A204.1 (cell line): ENCODE measurements at regions not wholly inside any gene's neighbourhood (a gene's known extent, or its start where the extent isn't known, plus 50 kb on each side); places are given as distances from the start of the nearest gene placed in this dataset.

Experiments used
- FAIRE-seq: peaks from 2 replicates; lab custom pipeline; 2012; peaks lifted over from hg19 to GRCh38; lab: Jason Lieb, UNC

DNA sequence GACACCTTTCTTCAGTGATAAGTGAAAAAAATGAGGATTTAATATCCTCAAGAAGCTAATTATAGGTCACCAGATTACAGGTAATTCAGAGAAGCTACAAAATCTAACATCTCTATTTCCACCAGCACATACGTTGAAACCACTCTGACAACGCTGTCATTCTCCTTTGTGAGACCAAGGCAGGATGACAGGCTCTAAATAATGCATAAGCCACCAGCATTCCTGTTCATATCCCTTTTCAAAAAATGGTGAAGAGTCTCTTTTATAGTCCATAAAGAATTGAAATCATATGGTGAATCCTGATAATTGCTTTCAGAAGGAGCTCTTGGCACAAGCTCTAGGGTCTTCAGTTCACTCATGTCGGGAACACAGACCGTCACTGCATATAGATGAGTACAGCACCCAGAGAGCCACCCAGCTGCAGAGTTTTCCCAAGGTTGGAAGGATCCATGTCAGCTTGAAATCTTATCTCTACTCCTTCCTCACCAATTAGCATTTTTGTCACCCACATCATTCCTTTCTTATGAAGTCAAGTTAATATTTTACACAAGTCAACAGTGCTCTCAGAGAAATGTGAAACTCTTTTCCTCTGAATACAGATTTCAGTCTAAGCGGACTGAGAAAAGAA lies 431.4 kb downstream of the TBC1D4 start:
- no peak for FAIRE-seq

DNA sequence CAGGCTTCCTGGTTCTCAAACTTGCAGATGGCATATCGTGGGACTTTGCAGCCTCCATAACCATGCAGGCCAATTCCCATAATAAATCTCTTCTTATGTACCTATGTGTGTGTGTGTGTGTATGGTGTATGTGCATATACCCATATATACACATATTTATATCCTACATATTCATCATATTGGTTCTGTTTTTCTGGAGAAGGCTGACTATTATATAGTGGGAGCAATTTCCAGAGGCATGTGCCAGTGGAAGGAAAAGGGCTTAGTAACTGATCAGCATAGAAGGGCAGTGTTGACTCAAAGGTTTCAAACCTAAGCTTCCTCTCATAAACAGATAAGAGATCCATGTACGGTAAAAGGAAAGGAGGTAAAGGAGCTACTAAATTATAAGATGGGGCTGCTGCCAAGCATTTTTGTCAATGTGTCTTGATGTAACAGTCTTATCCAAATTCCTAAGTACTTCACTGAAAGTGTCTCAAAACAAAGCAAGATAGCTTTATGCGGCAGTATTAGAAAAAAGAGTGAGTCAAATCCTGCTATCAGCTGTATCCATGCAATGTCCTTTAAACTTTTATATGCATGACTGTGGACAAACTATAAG lies 432.1 kb downstream of the TBC1D4 start:
- no peak for FAIRE-seq

DNA sequence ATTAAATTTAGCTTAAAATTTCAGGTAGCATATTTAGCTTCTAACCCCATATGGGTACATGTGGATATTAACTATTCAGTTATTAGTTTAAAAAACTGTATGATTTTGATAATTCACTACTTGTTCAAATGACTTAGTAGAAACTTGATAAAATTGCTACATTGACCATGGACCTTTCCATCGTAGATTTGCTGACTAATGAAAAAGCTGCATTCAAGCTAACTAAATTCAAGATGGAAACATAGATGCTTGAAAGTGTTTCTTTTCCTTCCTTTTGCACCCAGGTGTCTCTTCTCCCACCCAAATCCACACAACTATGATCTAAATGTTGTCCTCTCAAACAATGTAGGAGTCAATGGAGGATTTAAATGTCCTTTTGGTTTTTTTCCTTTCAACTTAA lies 439.2 kb downstream of the TBC1D4 start:
- no peak for FAIRE-seq

DNA sequence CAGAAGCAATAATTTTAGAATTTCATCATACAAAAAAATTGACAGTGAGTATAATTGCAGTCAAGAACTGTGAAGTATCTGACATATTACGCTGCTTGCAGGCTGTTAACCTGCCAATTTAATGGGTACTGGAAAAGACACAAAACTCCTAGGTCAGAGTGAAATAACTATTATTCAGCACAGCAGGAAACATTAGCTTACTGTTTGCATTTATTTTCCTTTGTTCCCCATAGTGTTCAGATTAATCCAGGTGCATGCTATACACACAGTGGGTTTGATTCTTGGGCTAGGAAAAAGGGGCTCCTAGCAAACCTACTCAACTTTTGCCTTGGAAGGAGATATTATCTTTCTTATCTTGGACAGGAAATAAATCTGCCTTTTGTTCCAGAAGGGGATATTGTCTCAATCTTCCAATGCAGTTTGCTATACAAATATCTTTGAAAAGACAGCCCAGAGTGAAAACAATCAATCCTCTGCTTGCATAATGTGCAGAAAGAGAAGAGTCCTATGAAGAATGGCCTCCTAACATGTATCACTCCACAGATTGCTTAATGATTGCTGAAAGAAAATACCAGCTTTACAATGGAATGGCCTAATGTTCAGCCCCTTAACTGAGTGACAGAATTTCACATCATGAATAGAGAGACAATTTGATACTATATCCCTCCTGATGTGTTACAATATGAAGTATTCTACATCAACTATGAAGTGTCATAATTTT lies 443.4 kb downstream of the TBC1D4 start:
- FAIRE-seq: no peak

DNA sequence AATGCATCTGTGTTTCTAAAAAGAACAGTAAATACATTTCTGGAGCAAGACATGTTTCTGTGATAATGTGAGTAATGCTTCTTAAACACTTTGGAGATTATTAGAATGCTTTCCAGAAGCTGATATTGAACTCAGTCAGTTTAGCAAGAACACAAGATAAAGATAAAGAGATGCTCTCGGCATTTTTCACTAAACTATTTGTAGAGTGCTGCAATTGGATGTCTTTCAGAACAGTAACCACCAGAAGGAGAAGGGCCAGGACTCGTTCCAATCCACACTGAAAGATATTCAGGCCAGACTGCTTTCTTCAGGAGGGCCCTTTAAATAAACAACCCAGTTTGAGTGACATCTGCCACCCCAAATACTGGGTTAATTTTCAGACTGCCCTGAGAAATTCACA lies 456.0 kb downstream of the TBC1D4 start:
- FAIRE-seq: no peak

DNA sequence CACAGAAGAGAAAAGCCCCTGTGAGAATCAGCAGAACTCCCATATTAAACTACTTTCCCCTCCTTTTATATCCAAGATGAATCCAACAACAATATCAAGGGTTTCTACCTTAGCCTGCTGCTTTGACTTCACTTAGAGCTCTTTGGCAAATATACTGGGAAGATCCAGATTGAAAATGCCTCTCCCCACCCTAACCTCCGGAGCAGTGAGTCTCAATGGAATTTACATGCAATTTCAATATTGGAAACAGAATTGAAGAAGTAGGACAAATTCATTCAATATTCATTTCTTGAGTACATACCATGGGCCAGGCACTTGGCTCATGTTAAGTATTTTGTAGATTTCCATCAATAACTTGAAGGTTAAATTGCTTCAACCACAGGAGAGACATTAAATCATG lies 457.4 kb downstream of the TBC1D4 start:
- no peak for FAIRE-seq

DNA sequence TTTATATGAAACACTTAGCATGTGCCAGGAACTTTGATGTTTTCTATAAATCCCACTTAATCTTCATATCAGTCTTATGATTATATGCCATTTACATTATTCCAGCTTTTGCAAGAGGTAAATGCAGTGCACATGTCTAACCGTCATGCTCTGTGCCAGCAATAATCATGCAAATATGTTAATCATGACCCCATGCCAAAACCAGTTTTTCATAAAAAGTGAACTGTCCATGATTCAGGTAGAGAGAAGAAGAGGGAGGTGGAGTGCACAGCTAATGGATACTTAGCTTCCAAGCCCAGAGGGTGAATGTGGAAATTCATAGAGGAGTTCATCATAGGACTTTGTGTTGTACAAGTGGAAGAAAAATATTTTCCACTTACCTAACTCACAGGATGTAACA lies 458.4 kb downstream of the TBC1D4 start:
- FAIRE-seq: no peak

DNA sequence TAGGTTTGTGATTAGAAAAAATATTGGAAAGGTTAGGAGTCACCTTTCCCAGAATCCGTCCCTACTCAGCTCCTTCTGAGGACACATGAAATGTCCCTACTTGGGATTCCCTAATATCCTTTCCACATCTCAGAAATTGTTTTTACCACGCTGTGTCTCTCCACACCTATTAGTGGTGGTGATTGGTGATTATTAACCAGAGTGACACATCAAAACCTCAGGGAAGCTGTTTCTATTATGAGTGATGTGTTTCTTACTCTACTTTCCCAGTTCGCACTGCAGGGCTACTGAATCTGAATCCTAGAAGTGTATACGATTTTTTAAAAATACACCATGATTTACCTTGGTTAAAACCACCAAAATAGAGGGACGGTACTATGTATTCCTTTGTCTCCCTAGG lies 460.8 kb downstream of the TBC1D4 start:
- no peak for FAIRE-seq

DNA sequence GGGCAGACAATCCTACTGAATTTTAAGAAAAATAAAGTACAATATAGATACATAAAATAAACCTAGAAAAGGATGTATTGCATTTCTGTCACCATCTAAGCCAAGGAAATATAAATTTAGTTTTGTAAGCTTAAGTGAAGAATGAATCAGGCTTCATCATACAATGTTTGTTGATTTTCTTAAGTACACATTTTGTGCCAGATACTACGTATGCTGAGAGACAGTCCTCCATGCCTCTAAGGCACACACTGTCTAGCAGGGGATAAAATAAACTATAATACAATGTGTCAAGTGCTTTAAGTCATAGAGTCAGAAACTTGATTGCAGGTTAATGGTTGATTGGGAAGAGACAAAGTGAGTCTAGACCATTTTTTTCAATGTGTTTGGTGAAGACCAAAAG lies 465.7 kb downstream of the TBC1D4 start:
- no peak for FAIRE-seq

DNA sequence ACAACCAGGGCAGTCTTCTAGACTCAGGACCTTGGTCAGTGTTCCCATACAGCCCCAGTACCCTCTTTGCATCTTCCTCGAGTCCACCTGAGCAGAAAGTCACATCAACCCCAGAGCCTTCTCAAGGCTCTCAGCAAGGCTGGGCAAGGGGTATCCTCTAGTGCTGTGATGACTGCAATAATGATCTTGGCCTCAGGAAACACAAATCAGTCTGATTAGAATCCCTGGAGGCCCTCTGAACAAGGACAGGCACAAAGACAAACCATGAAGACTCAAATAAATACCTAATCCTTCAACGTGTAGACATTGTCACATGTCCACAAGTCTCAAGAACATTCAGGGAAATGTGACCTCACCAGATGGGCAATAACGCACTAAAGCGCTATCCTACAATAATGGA lies 468.2 kb downstream of the TBC1D4 start:
- no peak for FAIRE-seq

DNA sequence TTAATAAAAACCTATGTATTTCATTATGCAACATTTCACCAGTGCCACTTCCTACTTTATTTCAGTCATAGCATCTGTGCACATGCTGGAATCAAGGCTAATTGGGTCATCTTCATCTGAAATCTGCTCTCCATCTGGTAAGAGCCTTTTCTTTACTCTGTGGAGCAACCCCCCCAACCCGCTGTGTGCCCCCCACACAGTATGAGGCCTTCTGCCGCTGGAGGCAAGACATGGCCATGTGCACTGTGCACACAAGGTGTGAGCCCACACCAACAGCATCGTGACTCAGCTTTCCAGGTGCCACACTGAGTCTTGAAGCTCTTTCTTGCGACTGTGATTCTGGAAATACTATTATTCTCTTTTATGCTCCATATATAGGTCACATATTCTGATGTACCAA lies 471.0 kb downstream of the TBC1D4 start:
- no peak for FAIRE-seq

DNA sequence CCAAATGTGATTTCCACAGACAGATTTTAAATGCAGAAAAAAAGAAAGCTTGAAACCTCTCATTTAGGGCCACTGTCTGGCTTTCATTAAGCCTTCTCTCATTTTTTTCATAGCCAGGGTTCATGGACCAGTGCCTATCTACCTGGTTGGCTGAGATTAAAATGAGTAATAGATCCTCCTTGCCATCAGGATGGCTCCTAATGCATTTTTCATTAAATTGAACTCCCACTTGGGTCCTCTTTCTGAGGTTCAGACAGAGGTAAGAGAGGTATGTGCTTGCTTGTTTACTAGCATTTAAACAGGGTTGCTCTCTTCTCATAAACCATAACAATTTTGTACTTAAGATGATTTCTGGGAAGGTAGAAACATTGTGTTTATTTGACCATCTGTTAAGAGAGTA lies 473.0 kb downstream of the TBC1D4 start:
- FAIRE-seq: no peak

DNA sequence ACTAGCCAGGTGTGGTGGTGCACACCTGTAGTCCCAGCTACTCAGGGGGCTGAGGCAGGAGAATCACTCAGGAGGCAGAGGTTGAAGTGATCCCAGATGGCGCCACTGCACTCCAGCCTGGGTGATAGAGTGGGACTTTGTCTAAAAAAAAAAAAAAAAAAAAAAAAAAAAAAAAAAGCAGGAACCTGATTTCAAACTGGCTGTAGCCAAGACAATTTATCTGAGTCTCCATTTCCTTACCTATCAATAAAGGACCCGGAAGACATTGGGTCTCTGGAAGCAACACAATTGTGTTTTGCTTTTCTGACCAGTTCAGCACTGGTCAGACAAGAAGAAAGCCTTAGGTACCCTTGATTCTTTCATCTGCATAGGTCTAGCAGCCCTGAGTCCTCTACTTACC lies 491.0 kb downstream of the TBC1D4 start:
- no peak for FAIRE-seq

DNA sequence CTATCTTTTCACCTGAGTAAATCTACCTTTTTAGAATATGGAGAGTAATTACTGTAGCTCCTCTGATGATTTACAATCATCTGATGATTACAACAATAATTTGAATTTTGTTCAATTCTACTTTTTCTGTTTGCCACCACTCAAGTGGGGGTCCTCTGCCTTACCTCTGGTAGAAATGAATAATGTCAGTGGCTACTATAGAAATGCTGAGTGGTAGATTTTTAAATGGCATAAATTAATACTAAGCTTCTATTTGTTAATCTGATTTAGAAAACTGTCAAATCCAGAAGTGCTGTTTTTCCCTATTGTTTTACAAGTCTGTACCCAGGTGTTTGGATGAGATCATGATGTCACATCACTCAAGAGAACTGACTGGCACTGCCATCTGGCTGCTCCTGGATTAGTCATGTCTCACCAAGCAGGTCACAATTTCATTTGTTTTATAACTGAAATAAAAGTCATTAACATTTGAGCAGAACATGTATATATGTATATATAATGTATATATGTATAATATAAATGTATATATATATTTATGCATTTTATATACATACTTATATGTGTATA lies 494.8 kb downstream of the TBC1D4 start:
- FAIRE-seq: no peak

DNA sequence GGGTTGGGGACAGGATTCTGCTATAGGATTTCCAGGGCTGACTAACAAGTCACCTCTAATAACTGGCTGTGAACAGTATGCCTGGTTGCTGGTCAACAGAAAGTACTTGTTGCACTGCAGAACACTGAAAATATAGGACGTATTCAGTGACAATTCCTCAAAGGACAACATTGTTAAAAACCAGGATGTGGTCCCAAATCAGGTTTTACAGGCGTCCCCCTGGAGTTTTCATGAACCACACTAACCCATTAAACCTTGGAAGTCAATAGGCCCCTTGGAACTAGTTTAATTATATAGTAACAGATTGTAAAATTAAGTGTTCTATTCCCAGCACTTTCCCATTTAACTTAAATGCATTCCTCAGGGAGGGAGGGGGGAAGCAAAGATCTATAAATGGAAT lies 495.4 kb downstream of the TBC1D4 start:
- FAIRE-seq: no peak

DNA sequence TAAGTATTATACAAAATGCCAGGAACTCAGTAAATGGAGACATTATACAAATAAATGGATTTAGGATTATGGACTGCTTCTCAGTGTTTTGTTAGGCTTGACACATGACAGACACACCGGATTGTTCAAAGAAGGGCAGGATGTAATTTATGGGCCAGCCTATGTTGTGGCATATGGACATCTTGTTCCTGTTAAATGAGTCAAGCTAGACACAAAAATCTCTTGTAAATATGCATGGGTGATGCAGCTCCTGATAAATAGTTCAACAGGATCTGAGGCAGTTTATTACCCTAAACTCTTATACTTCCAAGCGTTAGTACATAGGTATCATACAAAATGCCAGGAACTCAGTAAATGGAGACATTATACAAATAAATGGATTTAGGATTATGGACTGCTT lies 502.3 kb downstream of the TBC1D4 start:
- FAIRE-seq: no peak

DNA sequence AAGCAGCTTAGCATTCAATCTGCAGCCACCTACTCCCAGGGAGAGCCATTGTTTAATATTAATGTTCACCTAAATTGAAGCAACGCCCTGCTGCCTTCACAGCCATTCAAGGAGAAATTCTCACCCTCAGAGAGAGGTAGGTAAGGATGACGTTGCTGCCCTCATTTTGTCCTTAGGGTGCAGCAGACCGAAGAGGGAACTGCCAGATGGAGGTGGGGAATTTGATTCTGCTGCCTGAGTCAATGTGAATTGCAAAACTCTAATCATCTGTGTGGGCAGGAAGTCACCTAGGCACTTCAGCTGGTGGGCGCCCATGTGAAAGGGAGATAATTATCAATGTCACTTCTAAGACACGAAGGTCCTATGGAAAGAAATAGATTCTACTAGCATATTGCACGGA lies 503.4 kb downstream of the TBC1D4 start:
- FAIRE-seq: no peak

DNA sequence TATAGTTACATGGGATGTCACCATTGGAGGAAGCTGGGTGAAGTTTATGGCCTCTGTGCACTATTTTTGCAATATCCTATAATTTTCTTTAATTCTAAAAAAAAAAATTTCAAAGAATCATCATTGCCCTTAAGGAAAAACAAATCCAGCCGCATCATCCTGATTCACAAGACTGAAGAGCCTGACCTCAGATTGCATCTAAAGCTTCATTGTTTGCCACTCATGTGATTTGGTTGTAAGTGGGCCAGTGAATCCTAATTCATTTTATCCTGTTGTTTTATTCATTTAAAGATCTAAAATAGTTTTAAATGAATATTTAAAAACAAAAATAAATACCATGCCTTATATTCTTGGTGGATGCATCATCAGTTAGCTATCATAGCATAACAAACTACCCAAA lies 504.5 kb downstream of the TBC1D4 start:
- no peak for FAIRE-seq

DNA sequence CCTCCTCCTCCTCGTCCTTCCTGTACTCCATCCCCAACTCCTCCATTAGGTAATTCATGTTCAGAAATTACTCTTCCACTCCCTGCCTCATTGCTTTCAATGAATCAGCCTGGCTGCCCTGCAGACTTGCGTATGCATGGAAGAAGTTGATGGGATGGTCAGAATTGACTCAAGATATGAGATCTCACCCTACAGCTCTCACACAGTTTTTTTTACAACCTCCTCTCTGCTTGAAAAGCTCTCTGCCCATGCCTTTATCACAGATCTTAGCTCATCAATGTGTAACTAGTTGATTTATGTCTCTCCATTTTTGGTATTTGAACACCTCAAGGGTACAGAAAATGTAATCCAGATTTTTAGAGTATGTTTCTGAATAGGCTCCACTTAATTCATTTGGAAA lies 506.9 kb downstream of the TBC1D4 start:
- no peak for FAIRE-seq

DNA sequence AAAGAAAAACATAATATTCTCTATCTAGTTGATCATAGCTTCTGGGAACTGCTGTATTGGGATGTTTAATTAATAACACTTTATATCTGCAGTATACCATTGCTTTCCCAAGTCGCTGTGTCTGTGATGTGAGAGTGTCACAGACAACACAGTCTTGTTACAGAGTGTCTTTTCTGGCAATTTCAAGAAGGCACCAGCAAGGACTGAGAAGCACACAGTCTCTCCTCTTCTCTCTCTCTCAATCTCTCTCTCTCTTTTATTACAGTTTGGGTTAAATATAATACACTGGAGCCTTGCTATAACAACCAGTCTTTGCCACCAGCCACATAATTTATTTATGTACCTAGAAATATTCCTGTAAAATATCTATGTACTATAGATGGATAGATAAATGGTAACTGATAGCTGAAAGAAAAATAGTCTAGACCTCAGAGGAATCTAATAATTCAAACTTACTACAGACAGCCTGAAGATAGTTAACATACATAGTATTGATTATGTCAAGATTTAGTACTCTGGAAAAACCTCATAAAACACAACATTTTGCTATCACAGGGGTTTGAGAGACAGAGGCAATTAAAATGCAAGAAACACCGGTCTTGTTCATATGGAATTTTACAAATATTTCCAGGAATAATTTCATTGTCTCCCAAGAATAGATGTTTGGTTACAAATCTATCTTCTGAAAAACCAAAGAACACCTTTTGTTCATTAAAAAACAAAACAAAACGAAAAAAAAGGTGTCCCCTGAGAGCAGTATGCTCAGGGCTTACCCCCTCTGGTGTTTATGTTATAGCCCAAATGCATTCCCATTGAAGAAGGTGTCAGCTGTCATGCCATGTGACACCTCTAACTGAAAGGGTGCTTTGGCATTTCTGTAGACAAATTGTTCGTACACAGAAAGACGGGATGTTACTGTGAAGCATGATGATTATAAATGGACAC lies 507.8 kb downstream of the TBC1D4 start:
- no peak for FAIRE-seq

DNA sequence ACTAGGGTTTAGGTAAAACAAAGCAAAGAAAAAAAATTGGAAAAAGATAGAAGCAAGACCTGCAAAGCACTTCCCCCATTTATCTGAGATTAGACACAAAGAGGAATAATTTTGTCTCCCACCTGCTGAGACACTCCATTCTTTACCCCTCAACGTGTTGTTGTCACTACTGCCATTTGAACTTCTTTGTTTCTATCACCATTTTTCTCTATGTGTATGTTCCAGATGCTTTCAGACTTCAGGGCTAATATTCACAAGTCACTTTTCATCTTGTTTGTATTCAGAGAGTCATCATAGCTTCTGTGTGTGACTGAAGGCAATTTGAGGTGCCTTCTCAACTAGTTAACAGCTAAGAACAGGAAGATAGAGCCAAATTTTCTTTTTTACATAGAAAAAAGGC lies 512.5 kb downstream of the TBC1D4 start:
- no peak for FAIRE-seq

DNA sequence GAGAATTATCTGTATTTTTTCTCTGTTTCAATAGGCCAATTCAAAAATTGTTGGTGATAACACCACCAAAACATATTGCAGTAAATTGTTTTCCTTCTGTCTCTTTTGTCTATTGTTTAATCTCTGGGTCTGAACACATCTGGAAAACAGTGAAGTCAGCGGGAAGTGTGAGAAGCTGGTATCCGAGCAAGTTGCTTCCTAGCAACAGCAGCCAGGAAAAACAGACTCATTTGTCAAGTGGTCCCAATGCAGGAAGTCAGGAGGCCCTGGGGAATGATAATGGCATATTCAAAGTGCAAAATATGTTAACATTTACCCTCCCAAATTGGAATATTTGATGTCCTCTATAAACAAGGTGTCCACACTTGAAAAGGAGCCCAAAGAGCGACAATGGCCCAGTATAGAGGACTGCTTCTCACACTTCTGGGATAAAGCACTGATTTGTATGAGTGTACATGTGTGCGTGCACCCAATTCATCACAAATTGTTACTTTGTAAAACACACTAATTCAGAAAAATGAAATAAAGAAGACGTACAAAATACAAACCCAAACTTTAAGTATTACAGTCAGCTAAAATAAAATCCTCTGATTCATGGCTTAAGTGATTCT lies 515.0 kb downstream of the TBC1D4 start:
- no peak for FAIRE-seq
